KBM-7 (cell line): ENCODE measurements at regions not wholly inside any gene's neighbourhood (a gene's known extent, or its start where the extent isn't known, plus 50 kb on each side); places are given as distances from the start of the nearest gene placed in this dataset.
"Not testable (repeated sequence)": the region's sequence is repeated elsewhere in the genome, so short reads cannot be mapped to it uniquely, and the experiment has no call there.

Source experiments
- DNase-seq: peaks from one replicate; pipeline ENCODE4 v3.0.0-alpha.2; 2015
- in situ Hi-C: fragments of 300-500 bp; cut with MboI; formaldehyde crosslinking; loops from 2 replicates; pipeline ENCODE4 v1.14.3; 2020; ENCODE audit warnings: low sequenced_read_pairs, low pct_unique_long_range_greater_than_20kb, mixed read lengths

DNA sequence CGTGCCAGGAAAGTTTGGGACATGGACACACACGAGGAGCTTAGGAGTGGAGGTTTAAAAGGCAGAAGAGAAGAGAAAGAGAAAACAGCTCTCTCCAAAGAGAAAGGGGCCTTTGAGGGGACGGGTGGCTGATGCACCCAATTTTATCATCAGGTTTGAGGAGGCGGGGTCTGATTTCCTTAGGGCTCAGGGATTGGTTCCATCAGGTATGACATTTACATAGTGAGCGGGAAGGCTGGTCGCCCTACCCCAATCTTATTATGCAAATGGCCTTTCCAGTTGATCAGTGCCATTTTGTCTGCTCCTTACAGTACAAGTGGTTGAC lies 749.1 kb upstream of the TPTE start:
- no peak for DNase-seq
- in situ Hi-C loops, result no loop called here

DNA sequence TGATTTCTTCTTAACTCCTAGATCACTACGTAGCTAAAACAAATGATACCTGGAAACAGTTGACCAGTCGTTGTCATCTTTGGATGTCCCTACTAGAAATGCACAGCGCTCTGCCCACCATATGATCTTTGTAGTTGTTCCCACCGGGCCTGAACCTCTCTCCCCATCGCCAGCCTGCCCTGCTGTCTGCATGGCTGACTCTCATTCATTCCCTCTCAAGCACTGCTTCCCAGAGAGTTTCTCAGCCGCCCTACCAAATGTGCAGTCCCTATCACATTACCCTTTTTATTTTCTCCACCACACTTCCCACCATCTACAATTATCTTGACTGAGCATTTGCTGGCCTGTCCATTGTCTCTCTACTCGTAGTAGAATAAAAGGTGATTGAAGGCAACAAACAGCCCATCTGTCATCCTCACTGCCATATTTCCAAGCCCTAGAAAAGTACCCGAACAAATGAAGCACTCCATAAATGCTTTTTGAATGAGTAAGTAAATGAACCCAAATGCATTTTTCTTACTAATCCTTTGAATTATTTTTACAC lies 748.4 kb upstream of the TPTE start:
- DNase-seq, in situ Hi-C loops: not testable (repeated sequence)

DNA sequence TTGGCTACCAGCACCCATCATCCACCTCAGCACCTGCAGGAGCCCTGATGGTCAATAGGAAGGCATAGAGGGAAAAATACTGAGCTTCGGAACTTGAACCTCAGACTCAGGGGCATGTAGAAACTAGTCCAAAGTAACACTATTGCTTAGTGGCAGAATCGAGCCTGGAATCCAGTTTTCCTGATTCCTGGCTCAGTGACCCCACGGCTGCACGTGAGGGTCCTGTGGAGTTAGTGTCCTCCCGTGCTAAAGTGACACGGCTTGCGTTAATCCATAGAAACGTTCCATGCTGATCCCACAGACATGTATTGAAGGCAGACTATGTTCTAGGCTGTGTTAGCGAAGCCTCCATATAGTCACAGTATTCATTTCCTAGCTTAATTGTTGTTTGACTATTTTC lies 747.0 kb upstream of the TPTE start:
- in situ Hi-C loops, result no loop called here
- DNase-seq, result no peak

- in situ Hi-C loops, DNase-seq: not testable (repeated sequence)
Measured at GRCh38 chr21:9774901-9775593, 746.3 kb upstream of the TPTE start.

- in situ Hi-C loops, DNase-seq: not testable (repeated sequence)
Measured at GRCh38 chr21:9775877-9776276, 745.5 kb upstream of the TPTE start.

- DNase-seq, in situ Hi-C loops: not testable (repeated sequence)
Measured at GRCh38 chr21:9776286-9777020, 744.9 kb upstream of the TPTE start.

DNA sequence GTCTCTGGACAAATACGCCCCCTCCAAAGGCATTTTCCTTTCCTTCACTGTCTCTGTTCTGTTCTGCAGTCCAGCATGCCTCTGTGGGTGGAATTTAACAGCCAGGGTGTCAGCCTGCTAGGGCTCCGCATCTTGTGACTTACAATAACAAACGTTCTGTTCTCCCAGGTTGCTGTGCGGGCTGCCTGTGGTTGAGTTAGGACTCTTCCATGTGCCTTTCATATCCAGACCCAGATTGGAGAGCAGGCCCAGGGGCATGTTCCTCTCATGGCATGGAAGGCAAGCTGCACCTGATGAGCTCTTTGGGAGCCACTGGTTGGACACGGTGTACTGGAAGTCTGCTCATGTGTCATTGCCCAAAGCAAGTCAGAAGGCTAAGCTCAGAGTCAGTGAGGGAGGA lies 742.8 kb upstream of the TPTE start:
- DNase-seq, in situ Hi-C loops: not testable (repeated sequence)

GRCh38 chr21:9780441-9780937 lies 740.9 kb upstream of the TPTE start:
- DNase-seq, result no peak
- in situ Hi-C loops, result no loop called here

DNA sequence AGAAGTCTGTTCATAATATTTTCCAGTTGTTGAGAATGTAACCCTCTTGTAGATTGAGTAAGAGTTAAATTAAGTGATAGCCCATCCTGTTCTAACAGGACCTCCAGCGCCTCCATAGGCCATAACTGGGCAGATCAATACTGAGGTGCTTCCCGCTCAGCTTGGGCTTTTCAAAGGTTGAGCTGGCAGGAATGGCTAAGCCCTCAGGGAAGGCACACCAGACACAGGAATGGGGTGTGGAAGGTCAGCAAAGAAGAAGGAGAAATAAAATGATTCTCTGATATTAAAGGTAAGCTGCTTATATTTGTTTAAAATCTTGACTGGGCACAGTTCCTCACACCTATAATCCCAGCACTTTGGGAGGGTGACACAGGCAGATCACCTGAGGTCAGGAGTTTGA lies 737.8 kb upstream of the TPTE start:
- in situ Hi-C loops, DNase-seq: not testable (repeated sequence)

- DNase-seq, in situ Hi-C loops: not testable (repeated sequence)
Measured at GRCh38 chr21:9784201-9784600, 737.2 kb upstream of the TPTE start.

GRCh38 chr21:9786092-9786491 lies 735.3 kb upstream of the TPTE start:
- DNase-seq, in situ Hi-C loops: not testable (repeated sequence)

GRCh38 chr21:9788281-9788680 lies 733.1 kb upstream of the TPTE start:
- in situ Hi-C loops, DNase-seq: not testable (repeated sequence)

GRCh38 chr21:9790354-9790753 lies 731.0 kb upstream of the TPTE start:
- in situ Hi-C loops, DNase-seq: not testable (repeated sequence)

DNA sequence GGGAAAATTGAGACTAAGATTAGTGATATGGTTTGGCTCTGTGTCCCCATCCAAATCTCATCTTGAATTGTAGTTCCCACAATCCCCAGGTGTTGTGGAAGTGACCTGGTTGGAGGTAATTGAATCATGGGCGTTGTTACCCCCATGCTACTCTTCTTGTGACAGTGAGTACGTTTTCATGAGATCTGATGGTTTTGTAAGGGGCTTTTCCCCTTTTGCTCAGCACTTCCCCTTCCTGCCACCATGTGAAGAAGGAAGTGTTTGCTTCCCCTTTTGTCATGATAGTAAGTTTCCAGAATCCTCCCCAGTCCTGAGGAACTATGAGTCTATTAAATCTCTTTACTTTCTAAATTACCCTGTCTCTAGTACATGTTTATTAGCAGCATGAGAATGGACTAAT lies 729.9 kb upstream of the TPTE start:
- peak; percentile 21 for DNase-seq
- in situ Hi-C loops, result not testable (repeated sequence)

- in situ Hi-C loops, result not testable (repeated sequence)
Measured at GRCh38 chr21:9795291-9795690, 726.1 kb upstream of the TPTE start.

GRCh38 chr21:9796293-9796692 lies 725.1 kb upstream of the TPTE start:
- in situ Hi-C loops, DNase-seq: not testable (repeated sequence)

More at GRCh38 chr21:9795291-9795690, 726.1 kb upstream of the TPTE start:
- DNase-seq, result not testable (repeated sequence)

DNA sequence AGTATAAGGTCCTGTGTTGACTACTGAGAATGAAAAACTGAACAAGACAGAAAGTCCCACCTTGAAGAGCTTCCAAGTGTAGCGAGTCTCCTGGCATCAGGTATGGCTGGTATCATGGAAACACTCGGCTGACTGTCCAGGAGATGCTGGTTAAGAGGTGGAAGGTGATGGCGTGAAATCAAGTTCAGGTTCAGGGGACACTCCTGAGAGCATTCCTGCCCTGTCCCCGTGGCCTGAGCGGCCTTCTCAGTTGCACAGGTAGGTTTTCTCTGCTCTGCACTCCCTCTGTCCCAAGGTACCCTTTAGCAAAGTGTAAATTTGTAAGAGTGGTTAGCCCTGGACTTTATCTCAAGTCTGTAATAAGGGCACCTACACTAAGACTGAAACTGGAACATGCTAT lies 713.7 kb upstream of the TPTE start:
- in situ Hi-C loops, result not testable (repeated sequence)

DNA sequence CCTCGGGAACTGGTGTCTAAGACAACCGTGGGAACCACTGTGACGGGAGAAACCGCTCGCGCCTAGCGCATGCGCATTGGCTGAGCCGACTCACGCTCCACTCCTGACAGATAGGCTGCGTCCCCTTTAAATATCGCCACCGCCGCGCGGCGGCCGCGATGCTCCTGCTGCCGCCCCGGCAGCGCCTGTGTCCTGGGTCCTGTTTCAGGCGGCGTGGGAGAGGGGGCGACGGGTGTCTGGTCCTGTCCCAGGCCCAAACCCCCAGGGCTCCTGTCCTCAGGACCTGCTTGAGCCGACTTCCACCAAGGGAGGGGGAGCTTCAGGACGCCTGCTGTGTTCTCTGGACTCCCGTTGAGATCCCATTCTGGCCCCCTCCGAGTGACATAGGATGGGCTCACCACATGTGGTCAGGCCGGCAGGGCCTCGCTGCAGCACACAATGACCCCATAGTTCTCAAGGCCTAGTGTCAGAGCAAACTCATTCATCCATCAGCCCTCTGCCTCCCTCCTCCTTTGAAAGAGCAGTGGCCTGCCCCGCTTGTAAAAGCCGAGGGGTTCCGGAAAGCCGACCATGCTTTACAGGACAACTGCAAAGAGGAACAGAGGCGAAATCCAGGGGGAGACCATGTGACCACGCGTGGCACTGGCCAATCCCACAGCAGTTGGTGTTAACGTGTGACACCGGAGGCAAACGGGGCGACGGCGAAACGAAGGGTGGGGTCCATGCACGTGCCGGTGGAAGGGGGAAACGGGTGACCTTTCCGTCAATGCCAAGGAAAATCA lies 710.0 kb upstream of the TPTE start:
- in situ Hi-C loops, DNase-seq: not testable (repeated sequence)

More for the DNA sequence above, 713.7 kb upstream of the TPTE start:
- DNase-seq, result not testable (repeated sequence)

DNA sequence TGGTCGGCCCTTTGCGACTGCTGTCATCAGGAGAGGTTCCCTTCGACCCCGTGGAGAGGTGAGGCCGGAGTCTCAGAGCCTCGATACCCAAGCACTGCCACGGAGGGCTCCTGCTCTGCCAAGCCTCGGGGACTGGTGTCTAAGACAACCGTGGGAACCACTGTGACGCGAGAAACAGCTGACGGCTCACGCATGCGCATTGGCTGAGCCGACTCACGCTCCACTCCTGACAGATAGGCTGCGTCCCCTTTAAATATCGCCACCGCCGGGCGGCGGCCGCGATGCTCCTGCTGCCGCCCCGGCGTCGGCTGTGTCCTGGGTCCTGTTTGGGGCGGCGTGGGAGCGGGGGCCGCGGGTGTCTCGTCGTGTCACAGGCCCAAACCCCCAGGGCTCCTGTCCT lies 708.9 kb upstream of the TPTE start:
- DNase-seq, in situ Hi-C loops: not testable (repeated sequence)
